ENCODE measurements at regions not wholly inside any gene's neighbourhood (a gene's known extent, or its start where the extent isn't known, plus 50 kb on each side); places are given as distances from the start of the nearest gene placed in this dataset.

DNA sequence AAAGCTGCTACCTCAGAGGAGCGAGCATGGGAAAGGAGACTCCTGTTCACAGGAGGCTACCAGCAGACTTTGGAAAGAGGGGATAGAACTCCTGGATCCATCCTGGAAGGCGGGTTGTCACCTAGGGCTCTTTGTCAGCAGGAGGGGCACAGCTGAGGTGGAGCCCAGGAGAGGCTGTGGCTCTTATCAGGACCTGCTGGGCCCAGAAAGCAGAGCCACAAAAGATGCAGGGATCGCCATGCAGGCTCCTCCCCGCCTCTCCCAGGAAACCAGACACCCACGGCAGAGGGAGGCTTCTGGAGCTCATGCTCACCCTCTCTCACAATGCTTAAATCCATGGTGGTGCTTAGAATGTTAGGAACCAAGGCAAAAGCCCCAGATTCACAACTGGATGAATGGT, 994.2 kb downstream of the UQCRFS1 start:
- TF ChIP-seq SUZ12 (IDR thresholded peaks at IDR 0.05; ENCODE audit: extremely low read depth, insufficient read depth, insufficient read length) (no peak), ZNF274 (IDR thresholded peaks at IDR 0.05; ENCODE audit: low read depth, low read length) (no peak)

Measured in NT2/D1 (cell line).